GM12878 (cell line): ENCODE measurements at regions not wholly inside any gene's neighbourhood (a gene's known extent, or its start where the extent isn't known, plus 50 kb on each side); places are given as distances from the start of the nearest gene placed in this dataset.

Source experiments
- ATAC-seq: fragments of 200-7000 bp; cut with Tn5 transposase; 3 replicates; pipeline ENCODE4 v1.9.1; 2020; ENCODE audit warnings: mild to moderate bottlenecking, moderate library complexity
- BruUV-seq: library from RNA; stranded (reverse); fragments of 400-500 nt; replicated peaks from 2 replicates; lab custom pipeline; 2021; lab: Mats Ljungman, UMichigan
- CTCF ChIA-PET: fragments of 300-600 bp; sonication (Branson Sonifier 250); formaldehyde crosslinking; extraction: SDS; loops from one replicate; lab custom pipeline; 2021; ENCODE audit warnings: inconsistent platforms; lab: Yijun Ruan, JAX
- POLR2A ChIA-PET: fragments of 350-600 bp; formaldehyde crosslinking; extraction: SDS; loops from one replicate; lab custom pipeline; 2021; ENCODE audit warnings: inconsistent platforms; lab: Charles Lee
- RAD21 ChIA-PET: fragments of 300-600 bp; sonication (Branson Sonifier 250); formaldehyde crosslinking; loops from one replicate; lab custom pipeline; 2023; ENCODE audit warnings: antibody characterized with exemption; ENCODE audit not compliant: unreplicated experiment; lab: Charles Lee
- SMC1A ChIA-PET: fragments of 300-600 bp; sonication (Branson Sonifier 250); formaldehyde crosslinking; loops from one replicate; lab custom pipeline; 2023; ENCODE audit not compliant: unreplicated experiment, uncharacterized antibody; lab: Charles Lee
- DNase-seq: peaks from one replicate; pipeline ENCODE4 v3.0.0-alpha.2; 2011; ENCODE audit warnings: low read depth, low spot score
- FAIRE-seq: peaks from 3 replicates; lab custom pipeline; 2011; peaks lifted over from hg19 to GRCh38; lab: Jason Lieb, UNC
- H2AFZ ChIP-seq: 2 replicates; pipeline ENCODE4 v1.6.0; 2011; ENCODE audit warnings: low read depth, low read length, control low read depth; ENCODE audit not compliant: control insufficient read depth
- H3K27ac ChIP-seq: 2 replicates; pipeline ENCODE4 v1.5.1; 2011; ENCODE audit warnings: control low read depth; ENCODE audit not compliant: control insufficient read depth, insufficient read depth
- H3K27me3 ChIP-seq, 2 experiments: replicated peaks in 1 of 2; 2 replicates each; pipeline versions ENCODE4 v1.6.0 to v1.6.1; 2011; ENCODE audit warnings: low read length in 1 of 2; ENCODE audit not compliant: control insufficient read depth in 2 of 2, insufficient read depth in 2 of 2
- H3K36me3 ChIP-seq, 2 experiments: 2 replicates each; pipeline ENCODE4 v1.5.1; 2011; ENCODE audit warnings: low read length in 1 of 2; ENCODE audit not compliant: control insufficient read depth in 2 of 2, insufficient read depth in 2 of 2
- H3K4me1 ChIP-seq: 2 replicates; pipeline ENCODE4 v1.6.1; 2011; ENCODE audit warnings: mild to moderate bottlenecking, low read length, moderate library complexity, mixed read lengths; ENCODE audit not compliant: control insufficient read depth, insufficient read depth
- H3K4me2 ChIP-seq: 2 replicates; pipeline ENCODE4 v1.6.0; 2011; ENCODE audit warnings: control low read depth; ENCODE audit not compliant: control insufficient read depth, insufficient read depth
- H3K4me3 ChIP-seq: fragments of 200-600 bp; sonication (generic); 2 replicates; pipeline ENCODE4 v1.5.1; 2016
- H3K79me2 ChIP-seq: 2 replicates; pipeline ENCODE4 v1.6.0; 2011; ENCODE audit warnings: low read length; ENCODE audit not compliant: control insufficient read depth, insufficient read depth
- H3K9ac ChIP-seq: 2 replicates; pipeline ENCODE4 v1.8.0; 2011; ENCODE audit warnings: low read length, control low read depth, mixed read lengths; ENCODE audit not compliant: control insufficient read depth, insufficient read depth
- H3K9me3 ChIP-seq: replicated peaks from 3 replicates; pipeline ENCODE4 v1.5.1; 2011; ENCODE audit warnings: mild to moderate bottlenecking, low read length; ENCODE audit not compliant: control insufficient read depth, insufficient read depth
- H4K20me1 ChIP-seq: 2 replicates; pipeline ENCODE4 v1.6.0; 2011; ENCODE audit not compliant: control insufficient read depth, insufficient read depth
- E2F4 ChIP-seq: IDR thresholded peaks from 2 replicates; pipeline ENCODE4 v1.6.1; 2012; ENCODE audit warnings: low read depth, low read length, improper control_type of control experiment
- FOS ChIP-seq: IDR thresholded peaks from 3 replicates; pipeline ENCODE4 v1.6.1; 2011; ENCODE audit warnings: borderline replicate concordance; ENCODE audit not compliant: insufficient read length; ENCODE audit errors: extremely low read depth
- GATAD2B ChIP-seq: fragments of 450-650 bp; conservative IDR thresholded peaks from 2 replicates; pipeline ENCODE4 v1.6.1; 2017; ENCODE audit warnings: low read depth, mild to moderate bottlenecking, moderate library complexity
- IRF4 ChIP-seq: IDR thresholded peaks from 2 replicates; pipeline ENCODE4 v1.6.1; 2011; ENCODE audit warnings: low read depth, low read length
- PAX5 ChIP-seq: IDR thresholded peaks from 2 replicates; pipeline ENCODE4 v1.6.1; 2011; ENCODE audit warnings: low read depth, low read length, borderline replicate concordance
- PKNOX1 ChIP-seq: fragments of 450-650 bp; IDR thresholded peaks from 2 replicates; pipeline ENCODE4 v1.6.1; 2016; ENCODE audit warnings: mild to moderate bottlenecking
- RELA ChIP-seq: fragments of 450-650 bp; IDR thresholded peaks from 2 replicates; pipeline ENCODE4 v1.8.0; 2014; ENCODE audit warnings: borderline replicate concordance; ENCODE audit not compliant: partially characterized antibody
- STAT1 ChIP-seq: fragments of 450-650 bp; conservative IDR thresholded peaks from 2 replicates; pipeline ENCODE4 v1.6.1; 2014; ENCODE audit warnings: antibody characterized with exemption, mild to moderate bottlenecking
- STAT3 ChIP-seq: IDR thresholded peaks from 2 replicates; pipeline ENCODE4 v1.6.1; 2011; ENCODE audit warnings: low read depth, low read length, improper control_type of control experiment
- WGBS: methylation state at CpG from one replicate; pipeline ENCODE4 v1.1.6; 2016; ENCODE audit warnings: low lambda C conversion rate; ENCODE audit not compliant: insufficient replicate concordance, insufficient coverage; ENCODE audit errors: missing lambda C conversion rate; 5-methylcytosine and 5-hydroxymethylcytosine counted together
- in situ Hi-C: fragments of 300-500 bp; cut with MboI; formaldehyde crosslinking; loops from 9 replicates; pipeline ENCODE4 v1.14.3; 2018; ENCODE audit warnings: mixed read lengths
- intact Hi-C: fragments of 100-400 bp; cut with micrococcal nuclease; formaldehyde crosslinking; loops from one replicate; pipeline ENCODE4 v1.14.2; 2022; ENCODE audit not compliant: unreplicated experiment

- Histone ChIP-seq H3K27me3 (no peaks in the 10 kb centered on the region), H3K4me3 (no peak overlapping the region), H3K79me2 (no peaks in the 10 kb centered on the region), H4K20me1 (no peaks in the 10 kb centered on the region), H3K36me3 (no peaks in the 10 kb centered on the region), H3K4me1 (no peaks in the 10 kb centered on the region), H2AFZ (no peak overlapping the region), H3K9me3 (no peaks in the 10 kb centered on the region), H3K9ac (no peak overlapping the region), H3K4me2 (no peak overlapping the region), H3K27ac (no peak overlapping the region)
- no TSS peak for BruUV-seq
- intact Hi-C loops, result no loop called here
- ChIA-PET POLR2A (no interaction called here), RAD21 (no interaction called here), SMC1A (no interaction called here), CTCF (no interaction called here)
- DNase-seq (no peak), ATAC-seq (no peak), FAIRE-seq (no peak)
- 2% methylated on average over 3 of the region's 3 CpGs for WGBS
- in situ Hi-C loops, result no loop called here
- TF ChIP-seq STAT1, result no peak
- TF ChIP-seq PAX5, result no peak
- TF ChIP-seq IRF4, result no peak
- TF ChIP-seq GATAD2B, result no peak
- TF ChIP-seq E2F4, result no peak
- no peak for TF ChIP-seq FOS
- no peak for TF ChIP-seq STAT3
- TF ChIP-seq PKNOX1, result no peak
- no peak for TF ChIP-seq RELA
These were observed 264.9 kb downstream of the SUDS3 start for GRCh38 chr12:118641249-118641648.
